ENCODE measurements at regions not wholly inside any gene's neighbourhood (a gene's known extent, or its start where the extent isn't known, plus 50 kb on each side); places are given as distances from the start of the nearest gene placed in this dataset.

DNA sequence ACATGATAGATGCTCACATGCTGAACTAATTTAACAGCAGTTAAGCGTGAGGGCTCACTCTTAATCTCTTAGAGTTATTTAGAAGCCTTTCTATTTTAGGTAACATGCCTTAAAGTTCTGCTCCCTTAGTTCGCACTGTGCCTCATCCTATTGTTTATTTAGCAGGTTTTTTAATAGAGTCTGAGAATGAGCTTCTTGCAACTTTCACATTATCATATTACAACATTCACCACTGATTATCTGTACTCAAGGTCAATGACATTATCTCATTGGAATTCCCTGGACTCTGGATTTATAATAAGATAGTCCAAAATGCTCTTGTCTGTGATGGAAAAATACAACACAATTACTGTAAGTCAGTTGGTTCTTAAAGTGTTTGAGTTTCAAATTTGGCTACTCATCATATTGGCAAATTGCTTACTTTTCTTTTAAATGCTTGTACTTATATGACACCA lies 183.6 kb upstream of the SLC38A2 start:
- Histone ChIP-seq H3K4me2 (replicated peaks; ENCODE audit: extremely low read depth, low read length, poor library complexity, severe bottlenecking) (no peak overlapping the region), H3K9ac (ENCODE audit: insufficient read depth, low read length, poor library complexity, severe bottlenecking) (no peak overlapping the region), H3K79me2 (ENCODE audit: insufficient read depth, low read length) (no peaks in the 10 kb centered on the region), H3K4me3 (replicated peaks in 1 of 3; ENCODE audit: low read depth in 2 of 3, low read length in 3 of 3) (no peak overlapping the region), H3K27me3 (ENCODE audit: control insufficient read depth in 2 of 2, insufficient read depth in 2 of 2, low read length in 2 of 2) (no peaks in the 10 kb centered on the region), H3K9me3 (replicated peaks in 1 of 2; ENCODE audit: control insufficient read depth in 1 of 2, insufficient read depth in 1 of 2, low read length in 2 of 2) (no peaks in the 10 kb centered on the region), H3K36me3 (replicated peaks in 1 of 2; ENCODE audit: control insufficient read depth in 1 of 2, insufficient read depth in 2 of 2, low read length in 2 of 2) (no peaks in the 10 kb centered on the region), H3K4me1 (ENCODE audit: control insufficient read depth in 1 of 2, insufficient read depth in 2 of 2, low read length in 2 of 2) (peaks cover 12 to 19% of the 10 kb centered on the region in 2 donors), H3K27ac (ENCODE audit: low read depth in 1 of 2, low read length in 2 of 2) (no peak overlapping the region), H2AFZ (ENCODE audit: insufficient read depth, low read depth, low read length, poor library complexity, severe bottlenecking) (no peak overlapping the region), H4K20me1 (ENCODE audit: insufficient read depth, low read length) (no peaks in the 10 kb centered on the region)
- no peak for DNase-seq
- Mint-ChIP-seq H3K27ac (no peak overlapping the region), H3K9me3 (peaks cover 0 to 3% (median 0%) of the 10 kb centered on the region in 7 donors), H3K4me1 (peaks cover 20% of the 10 kb centered on the region), H3K4me3 (no peak overlapping the region), H3K36me3 (no peaks in the 10 kb centered on the region), H3K27me3 (ENCODE audit: low read depth in 3 of 3) (no peaks in the 10 kb centered on the region)
- TF ChIP-seq, protein P1, sequence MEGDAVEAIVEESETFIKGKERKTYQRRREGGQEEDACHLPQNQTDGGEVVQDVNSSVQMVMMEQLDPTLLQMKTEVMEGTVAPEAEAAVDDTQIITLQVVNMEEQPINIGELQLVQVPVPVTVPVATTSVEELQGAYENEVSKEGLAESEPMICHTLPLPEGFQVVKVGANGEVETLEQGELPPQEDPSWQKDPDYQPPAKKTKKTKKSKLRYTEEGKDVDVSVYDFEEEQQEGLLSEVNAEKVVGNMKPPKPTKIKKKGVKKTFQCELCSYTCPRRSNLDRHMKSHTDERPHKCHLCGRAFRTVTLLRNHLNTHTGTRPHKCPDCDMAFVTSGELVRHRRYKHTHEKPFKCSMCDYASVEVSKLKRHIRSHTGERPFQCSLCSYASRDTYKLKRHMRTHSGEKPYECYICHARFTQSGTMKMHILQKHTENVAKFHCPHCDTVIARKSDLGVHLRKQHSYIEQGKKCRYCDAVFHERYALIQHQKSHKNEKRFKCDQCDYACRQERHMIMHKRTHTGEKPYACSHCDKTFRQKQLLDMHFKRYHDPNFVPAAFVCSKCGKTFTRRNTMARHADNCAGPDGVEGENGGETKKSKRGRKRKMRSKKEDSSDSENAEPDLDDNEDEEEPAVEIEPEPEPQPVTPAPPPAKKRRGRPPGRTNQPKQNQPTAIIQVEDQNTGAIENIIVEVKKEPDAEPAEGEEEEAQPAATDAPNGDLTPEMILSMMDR (IDR thresholded peaks at IDR 0.05), result no peak
- intact Hi-C loops (cut with micrococcal nuclease), result loop anchor here in 1 of 2 donors (10.0 kb wide), 1 partner anchor 99 kb away; no protein-coding TSS in a partner anchor
- no CpG with 5 or more reads among the region's 2 CpGs for WGBS (ENCODE audit: insufficient coverage)

DNA sequence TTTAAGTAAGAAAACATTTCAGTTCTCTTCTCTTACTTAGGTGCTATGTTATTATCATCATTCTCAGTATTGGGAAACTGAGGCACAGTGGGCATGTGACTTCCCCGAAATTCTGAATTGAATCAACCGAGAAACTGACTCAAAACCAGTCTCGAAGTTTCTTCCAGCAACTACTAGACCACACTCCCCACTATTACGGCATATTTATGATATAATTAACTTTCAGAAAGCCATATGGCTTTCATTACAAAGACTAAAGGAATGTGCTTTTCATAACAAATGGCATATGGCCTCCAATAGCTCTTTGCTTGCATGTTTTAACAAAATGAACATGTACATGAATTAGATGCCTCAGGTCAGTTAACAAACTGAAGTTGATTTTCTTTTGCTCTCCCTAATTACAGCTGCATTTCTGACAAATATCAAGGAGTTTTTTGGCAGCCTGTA lies 182.9 kb upstream of the SLC38A2 start:
- H3K4me1 ChIP-seq (ENCODE audit: control insufficient read depth in 1 of 2, insufficient read depth in 2 of 2, low read length in 2 of 2), result peaks cover 19 to 26% of the 10 kb centered on the region in 2 donors
- peaks cover 26% of the 10 kb centered on the region for H3K4me1 Mint-ChIP-seq
- no peaks in the 10 kb centered on the region for H3K9me3 ChIP-seq (replicated peaks in 1 of 2; ENCODE audit: control insufficient read depth in 1 of 2, insufficient read depth in 1 of 2, low read length in 2 of 2)
- TF ChIP-seq, protein P1 (IDR thresholded peaks at IDR 0.05), result no peak
- H3K4me3 ChIP-seq (replicated peaks in 1 of 3; ENCODE audit: low read depth in 2 of 3, low read length in 3 of 3), result no peak overlapping the region
- H3K27ac ChIP-seq (ENCODE audit: low read depth in 1 of 2, low read length in 2 of 2), result no peak overlapping the region
- no peak for DNase-seq
- H3K27me3 Mint-ChIP-seq (ENCODE audit: low read depth in 3 of 3), result no peaks in the 10 kb centered on the region
- H3K9ac ChIP-seq (ENCODE audit: insufficient read depth, low read length, poor library complexity, severe bottlenecking), result no peak overlapping the region
- intact Hi-C loops (cut with micrococcal nuclease), result loop anchor here in 1 of 2 donors (10.0 kb wide), 1 partner anchor 99 kb away; no protein-coding TSS in a partner anchor
- peaks cover 0 to 6% (median 0%) of the 10 kb centered on the region in 7 donors for H3K9me3 Mint-ChIP-seq
- no peaks in the 10 kb centered on the region for H3K36me3 Mint-ChIP-seq
- no CpG with 5 or more reads among the region's 4 CpGs for WGBS (ENCODE audit: insufficient coverage)
- H3K4me2 ChIP-seq (replicated peaks; ENCODE audit: extremely low read depth, low read length, poor library complexity, severe bottlenecking), result no peak overlapping the region
- H3K36me3 ChIP-seq (replicated peaks in 1 of 2; ENCODE audit: control insufficient read depth in 1 of 2, insufficient read depth in 2 of 2, low read length in 2 of 2), result no peaks in the 10 kb centered on the region
- no peak overlapping the region for H2AFZ ChIP-seq (ENCODE audit: insufficient read depth, low read depth, low read length, poor library complexity, severe bottlenecking)
- no peaks in the 10 kb centered on the region for H3K79me2 ChIP-seq (ENCODE audit: insufficient read depth, low read length)
- H3K27me3 ChIP-seq (ENCODE audit: control insufficient read depth in 2 of 2, insufficient read depth in 2 of 2, low read length in 2 of 2), result no peaks in the 10 kb centered on the region
- H3K27ac Mint-ChIP-seq, result no peak overlapping the region
- H3K4me3 Mint-ChIP-seq, result no peak overlapping the region
- H4K20me1 ChIP-seq (ENCODE audit: insufficient read depth, low read length), result no peaks in the 10 kb centered on the region

Measured in CD14-positive monocyte (primary cell).